ENCODE measurements at regions not wholly inside any gene's neighbourhood (a gene's known extent, or its start where the extent isn't known, plus 50 kb on each side); places are given as distances from the start of the nearest gene placed in this dataset.
"Not testable (repeated sequence)": the region's sequence is repeated elsewhere in the genome, so short reads cannot be mapped to it uniquely, and the experiment has no call there.

- no peak for ATAC-seq
- Mint-ChIP-seq H3K27ac (no peak overlapping the region), H3K4me1 (no peaks in the 10 kb centered on the region), H3K27me3 (peaks cover 5% of the 10 kb centered on the region), H3K9me3 (no peaks in the 10 kb centered on the region), H3K4me3 (no peak overlapping the region), H3K36me3 (ENCODE audit: low read depth) (no peaks in the 10 kb centered on the region)
- DNase-seq: no peak
Observed at GRCh38 chr12:13431041-13431440, 234.5 kb downstream of the EMP1 start.

GRCh38 chr12:13428538-13429265, 232.2 kb downstream of the EMP1 start:
- DNase-seq: no peak
- peaks cover 7% of the 10 kb centered on the region for H3K27me3 Mint-ChIP-seq

GRCh38 chr12:13425766-13426165, 229.2 kb downstream of the EMP1 start:
- Mint-ChIP-seq H3K4me1 (no peaks in the 10 kb centered on the region), H3K27me3 (peaks cover 6% of the 10 kb centered on the region), H3K9me3 (no peaks in the 10 kb centered on the region), H3K36me3 (ENCODE audit: low read depth) (no peaks in the 10 kb centered on the region), H3K27ac (no peak overlapping the region), H3K4me3 (no peak overlapping the region)
- ATAC-seq (no peak), DNase-seq (no peak)

More at GRCh38 chr12:13428538-13429265, 232.2 kb downstream of the EMP1 start:
- H3K9me3 Mint-ChIP-seq: no peaks in the 10 kb centered on the region
- H3K36me3 Mint-ChIP-seq (ENCODE audit: low read depth): no peaks in the 10 kb centered on the region
- H3K4me3 Mint-ChIP-seq: no peak overlapping the region
- H3K27ac Mint-ChIP-seq: no peak overlapping the region
- ATAC-seq: no peak
- no peaks in the 10 kb centered on the region for H3K4me1 Mint-ChIP-seq

GRCh38 chr12:13422291-13422690, 225.8 kb downstream of the EMP1 start:
- no peaks in the 10 kb centered on the region for H3K9me3 Mint-ChIP-seq
- no peak overlapping the region for H3K4me3 Mint-ChIP-seq
- no peaks in the 10 kb centered on the region for H3K36me3 Mint-ChIP-seq (ENCODE audit: low read depth)
- no peak for ATAC-seq
- no peak for DNase-seq
- no peaks in the 10 kb centered on the region for H3K4me1 Mint-ChIP-seq
- H3K27ac Mint-ChIP-seq: no peak overlapping the region
- peaks cover 8% of the 10 kb centered on the region for H3K27me3 Mint-ChIP-seq

GRCh38 chr12:13417516-13417915, 221.0 kb downstream of the EMP1 start:
- ATAC-seq (no peak), DNase-seq (no peak)
- Mint-ChIP-seq H3K36me3 (ENCODE audit: low read depth) (no peaks in the 10 kb centered on the region), H3K27ac (no peak overlapping the region), H3K9me3 (no peaks in the 10 kb centered on the region), H3K27me3 (peaks cover 2% of the 10 kb centered on the region), H3K4me1 (no peaks in the 10 kb centered on the region), H3K4me3 (no peak overlapping the region)

GRCh38 chr12:13411287-13411686, 214.8 kb downstream of the EMP1 start:
- peaks cover 2% of the 10 kb centered on the region for H3K27me3 Mint-ChIP-seq
- H3K27ac Mint-ChIP-seq: no peak overlapping the region
- DNase-seq: no peak
- no peaks in the 10 kb centered on the region for H3K4me1 Mint-ChIP-seq
- no peak overlapping the region for H3K4me3 Mint-ChIP-seq
- H3K9me3 Mint-ChIP-seq: peaks cover 15% of the 10 kb centered on the region
- H3K36me3 Mint-ChIP-seq (ENCODE audit: low read depth): no peaks in the 10 kb centered on the region
- ATAC-seq: no peak

GRCh38 chr12:13405961-13406703, 209.6 kb downstream of the EMP1 start:
- Mint-ChIP-seq H3K9me3 (peaks cover 8% of the 10 kb centered on the region), H3K27ac (no peak overlapping the region), H3K27me3 (peaks cover 10% of the 10 kb centered on the region), H3K4me1 (no peaks in the 10 kb centered on the region), H3K36me3 (ENCODE audit: low read depth) (no peaks in the 10 kb centered on the region), H3K4me3 (no peak overlapping the region)
- DNase-seq: no peak
- ATAC-seq: no peak

- Mint-ChIP-seq H3K27me3 (peaks cover 10% of the 10 kb centered on the region), H3K9me3 (no peaks in the 10 kb centered on the region), H3K4me3 (no peak overlapping the region), H3K27ac (no peak overlapping the region), H3K36me3 (ENCODE audit: low read depth) (no peaks in the 10 kb centered on the region), H3K4me1 (no peaks in the 10 kb centered on the region)
- ATAC-seq (no peak), DNase-seq (no peak)
Observed at GRCh38 chr12:13404631-13405473, 208.3 kb downstream of the EMP1 start.

- no peaks in the 10 kb centered on the region for H3K36me3 Mint-ChIP-seq (ENCODE audit: low read depth)
- H3K27me3 Mint-ChIP-seq: peaks cover 10% of the 10 kb centered on the region
- no peaks in the 10 kb centered on the region for H3K4me1 Mint-ChIP-seq
- ATAC-seq (no peak), DNase-seq (no peak)
- H3K9me3 Mint-ChIP-seq: no peaks in the 10 kb centered on the region
- H3K27ac Mint-ChIP-seq: no peak overlapping the region
- H3K4me3 Mint-ChIP-seq: no peak overlapping the region
Observed at GRCh38 chr12:13404111-13404628, 207.6 kb downstream of the EMP1 start.

- not testable (repeated sequence) for H3K27me3 Mint-ChIP-seq; H3K4me3 Mint-ChIP-seq; H3K9me3 Mint-ChIP-seq; ATAC-seq; H3K4me1 Mint-ChIP-seq; H3K36me3 Mint-ChIP-seq (ENCODE audit: low read depth); H3K27ac Mint-ChIP-seq; DNase-seq
Observed at GRCh38 chr12:13391375-13391774, 194.8 kb downstream of the EMP1 start.

GRCh38 chr12:13390918-13391317, 194.4 kb downstream of the EMP1 start:
- no peaks in the 10 kb centered on the region for H3K4me1 Mint-ChIP-seq
- ATAC-seq: no peak
- H3K4me3 Mint-ChIP-seq: no peak overlapping the region
- H3K9me3 Mint-ChIP-seq: no peaks in the 10 kb centered on the region
- DNase-seq: no peak
- peaks cover 4% of the 10 kb centered on the region for H3K27me3 Mint-ChIP-seq
- H3K36me3 Mint-ChIP-seq (ENCODE audit: low read depth): no peaks in the 10 kb centered on the region
- H3K27ac Mint-ChIP-seq: no peak overlapping the region

- no peaks in the 10 kb centered on the region for H3K9me3 Mint-ChIP-seq
- H3K4me3 Mint-ChIP-seq: no peak overlapping the region
- no peak for DNase-seq
- H3K27me3 Mint-ChIP-seq: peaks cover 4% of the 10 kb centered on the region
- no peak overlapping the region for H3K27ac Mint-ChIP-seq
- H3K36me3 Mint-ChIP-seq (ENCODE audit: low read depth): no peaks in the 10 kb centered on the region
- no peak for ATAC-seq
- no peaks in the 10 kb centered on the region for H3K4me1 Mint-ChIP-seq
Observed at GRCh38 chr12:13390381-13390861, 193.9 kb downstream of the EMP1 start.

- ATAC-seq: no peak
- H3K27ac Mint-ChIP-seq: no peak overlapping the region
Observed at GRCh38 chr12:13387101-13387500, 190.6 kb downstream of the EMP1 start.

GRCh38 chr12:13386323-13387039, 190.0 kb downstream of the EMP1 start:
- ATAC-seq (no peak), DNase-seq (no peak)
- Mint-ChIP-seq H3K36me3 (ENCODE audit: low read depth) (no peaks in the 10 kb centered on the region), H3K4me3 (no peak overlapping the region), H3K27ac (no peak overlapping the region), H3K9me3 (no peaks in the 10 kb centered on the region), H3K27me3 (peaks cover 6% of the 10 kb centered on the region), H3K4me1 (peaks cover 4% of the 10 kb centered on the region)

More at GRCh38 chr12:13387101-13387500, 190.6 kb downstream of the EMP1 start:
- Mint-ChIP-seq H3K4me1 (peaks cover 4% of the 10 kb centered on the region), H3K4me3 (no peak overlapping the region), H3K36me3 (ENCODE audit: low read depth) (no peaks in the 10 kb centered on the region), H3K9me3 (no peaks in the 10 kb centered on the region), H3K27me3 (peaks cover 6% of the 10 kb centered on the region)
- DNase-seq: no peak

Measured in activated naive CD8-positive, alpha-beta T cell treated with anti-CD3 and anti-CD28 coated beads, Interleukin-2, amount 50 U/mL, for 24 hours (primary cell).